Islet precursor cell (in vitro differentiated cells): ENCODE measurements at regions not wholly inside any gene's neighbourhood (a gene's known extent, or its start where the extent isn't known, plus 50 kb on each side); places are given as distances from the start of the nearest gene placed in this dataset.

Experiments used
- DNase-seq: peaks from one replicate; pipeline ENCODE4 v3.0.0-alpha.2; 2018

GRCh38 chr2:44825702-44826101, 115.8 kb upstream of the SIX3 start:
- no peak for DNase-seq

GRCh38 chr2:44826601-44827000, 114.9 kb upstream of the SIX3 start:
- DNase-seq: no peak

GRCh38 chr2:44829771-44830170, 111.7 kb upstream of the SIX3 start:
- DNase-seq: no peak

GRCh38 chr2:44833171-44834069, 108.1 kb upstream of the SIX3 start:
- DNase-seq: no peak

GRCh38 chr2:44834656-44835055, 106.8 kb upstream of the SIX3 start:
- no peak for DNase-seq

- DNase-seq: peak; percentile 54
Measured at GRCh38 chr2:44836174-44836573, 105.3 kb upstream of the SIX3 start.

- DNase-seq: peak; percentile 26
Measured at GRCh38 chr2:44836916-44837315, 104.6 kb upstream of the SIX3 start.

- DNase-seq: no peak
Measured at GRCh38 chr2:44838116-44838790, 103.2 kb upstream of the SIX3 start.

GRCh38 chr2:44839370-44839769, 102.1 kb upstream of the SIX3 start:
- no peak for DNase-seq

GRCh38 chr2:44839771-44840502, 101.6 kb upstream of the SIX3 start:
- DNase-seq: no peak

GRCh38 chr2:44840503-44840850, 101.0 kb upstream of the SIX3 start:
- DNase-seq: no peak

- DNase-seq: no peak
Measured at GRCh38 chr2:44843086-44843485, 98.4 kb upstream of the SIX3 start.

GRCh38 chr2:44843641-44844310, 97.7 kb upstream of the SIX3 start:
- DNase-seq: no peak

- DNase-seq: no peak
Measured at GRCh38 chr2:44844651-44845270, 96.7 kb upstream of the SIX3 start.

- DNase-seq: no peak
Measured at GRCh38 chr2:44848026-44848425, 93.5 kb upstream of the SIX3 start.

- peak; percentile 20 for DNase-seq
Measured at GRCh38 chr2:44850016-44850415, 91.5 kb upstream of the SIX3 start.

GRCh38 chr2:44851518-44851917, 90.0 kb upstream of the SIX3 start:
- DNase-seq: no peak

GRCh38 chr2:44852594-44852993, 88.9 kb upstream of the SIX3 start:
- DNase-seq: no peak

- DNase-seq: peak; percentile 26
Measured at GRCh38 chr2:44859337-44859736, 82.2 kb upstream of the SIX3 start.

GRCh38 chr2:44866152-44866551, 75.3 kb upstream of the SIX3 start:
- no peak for DNase-seq

- no peak for DNase-seq
Measured at GRCh38 chr2:44869761-44870160, 71.7 kb upstream of the SIX3 start.

GRCh38 chr2:44877417-44877816, 64.1 kb upstream of the SIX3 start:
- no peak for DNase-seq
